ENCODE measurements at regions not wholly inside any gene's neighbourhood (a gene's known extent, or its start where the extent isn't known, plus 50 kb on each side); places are given as distances from the start of the nearest gene placed in this dataset.

DNA sequence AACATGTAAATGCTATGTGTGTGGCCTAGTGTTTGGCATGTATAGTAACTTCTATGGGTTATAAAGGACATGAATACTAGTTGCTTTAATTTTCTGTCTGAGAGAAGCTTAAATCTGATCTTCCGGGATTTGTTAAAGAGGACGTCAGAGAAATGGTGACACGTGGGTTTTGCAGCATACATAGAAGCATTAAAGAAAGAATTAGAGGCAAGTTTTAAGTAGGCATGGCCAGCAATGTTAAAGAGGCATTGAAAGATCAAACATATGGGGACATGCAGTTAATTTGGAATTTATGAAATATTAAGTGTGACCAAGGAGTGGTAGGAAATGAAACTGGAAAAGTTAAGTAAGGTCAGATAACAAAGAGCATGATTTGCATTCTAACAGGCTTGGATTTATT lies 311.4 kb upstream of the RIOK2 start:
- H3K4me3 ChIP-seq (replicated peaks; ENCODE audit: insufficient read depth, low read length), result no peak overlapping the region

DNA sequence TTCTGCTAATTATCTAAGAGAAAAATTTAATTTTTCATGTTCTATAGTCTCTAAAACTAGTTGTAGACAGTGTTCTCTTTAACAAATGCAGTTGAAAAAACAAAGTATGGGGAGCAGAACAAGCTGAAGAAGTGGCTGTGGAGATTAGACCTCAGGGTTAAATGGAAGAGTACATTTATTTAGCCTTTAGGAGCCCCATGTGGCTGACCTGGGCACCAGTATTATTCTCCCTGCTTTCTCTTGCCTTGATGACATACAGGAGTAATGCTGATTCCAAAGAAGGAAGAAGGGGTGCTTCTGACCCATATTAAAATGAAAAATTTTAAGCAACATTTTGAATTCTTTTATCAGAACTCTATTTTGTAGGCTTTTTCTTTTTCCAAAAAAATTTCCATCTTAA lies 312.3 kb upstream of the RIOK2 start:
- no peak overlapping the region for H3K4me3 ChIP-seq (replicated peaks; ENCODE audit: insufficient read depth, low read length)
- H3K27ac ChIP-seq (replicated peaks), result no peak overlapping the region
- no peak for DNase-seq (ENCODE audit: low read depth in 1 of 2, low spot score in 1 of 2)
- H3K27me3 ChIP-seq (ENCODE audit: insufficient read depth, poor library complexity, severe bottlenecking), result no peaks in the 10 kb centered on the region
- TF ChIP-seq POLR2AphosphoS5 (IDR thresholded peaks at IDR 0.05; ENCODE audit: low read depth) (no peak), SPI1 (IDR thresholded peaks at IDR 0.05; ENCODE audit: borderline replicate concordance, low read depth) (no peak), GABPA (IDR thresholded peaks at IDR 0.05; ENCODE audit: low read depth) (no peak)
- TF ChIP-seq, protein P1, sequence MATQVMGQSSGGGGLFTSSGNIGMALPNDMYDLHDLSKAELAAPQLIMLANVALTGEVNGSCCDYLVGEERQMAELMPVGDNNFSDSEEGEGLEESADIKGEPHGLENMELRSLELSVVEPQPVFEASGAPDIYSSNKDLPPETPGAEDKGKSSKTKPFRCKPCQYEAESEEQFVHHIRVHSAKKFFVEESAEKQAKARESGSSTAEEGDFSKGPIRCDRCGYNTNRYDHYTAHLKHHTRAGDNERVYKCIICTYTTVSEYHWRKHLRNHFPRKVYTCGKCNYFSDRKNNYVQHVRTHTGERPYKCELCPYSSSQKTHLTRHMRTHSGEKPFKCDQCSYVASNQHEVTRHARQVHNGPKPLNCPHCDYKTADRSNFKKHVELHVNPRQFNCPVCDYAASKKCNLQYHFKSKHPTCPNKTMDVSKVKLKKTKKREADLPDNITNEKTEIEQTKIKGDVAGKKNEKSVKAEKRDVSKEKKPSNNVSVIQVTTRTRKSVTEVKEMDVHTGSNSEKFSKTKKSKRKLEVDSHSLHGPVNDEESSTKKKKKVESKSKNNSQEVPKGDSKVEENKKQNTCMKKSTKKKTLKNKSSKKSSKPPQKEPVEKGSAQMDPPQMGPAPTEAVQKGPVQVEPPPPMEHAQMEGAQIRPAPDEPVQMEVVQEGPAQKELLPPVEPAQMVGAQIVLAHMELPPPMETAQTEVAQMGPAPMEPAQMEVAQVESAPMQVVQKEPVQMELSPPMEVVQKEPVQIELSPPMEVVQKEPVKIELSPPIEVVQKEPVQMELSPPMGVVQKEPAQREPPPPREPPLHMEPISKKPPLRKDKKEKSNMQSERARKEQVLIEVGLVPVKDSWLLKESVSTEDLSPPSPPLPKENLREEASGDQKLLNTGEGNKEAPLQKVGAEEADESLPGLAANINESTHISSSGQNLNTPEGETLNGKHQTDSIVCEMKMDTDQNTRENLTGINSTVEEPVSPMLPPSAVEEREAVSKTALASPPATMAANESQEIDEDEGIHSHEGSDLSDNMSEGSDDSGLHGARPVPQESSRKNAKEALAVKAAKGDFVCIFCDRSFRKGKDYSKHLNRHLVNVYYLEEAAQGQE (IDR thresholded peaks at IDR 0.05; ENCODE audit: insufficient replicate concordance, low read depth), result no peak
- TF ChIP-seq, protein P2, sequence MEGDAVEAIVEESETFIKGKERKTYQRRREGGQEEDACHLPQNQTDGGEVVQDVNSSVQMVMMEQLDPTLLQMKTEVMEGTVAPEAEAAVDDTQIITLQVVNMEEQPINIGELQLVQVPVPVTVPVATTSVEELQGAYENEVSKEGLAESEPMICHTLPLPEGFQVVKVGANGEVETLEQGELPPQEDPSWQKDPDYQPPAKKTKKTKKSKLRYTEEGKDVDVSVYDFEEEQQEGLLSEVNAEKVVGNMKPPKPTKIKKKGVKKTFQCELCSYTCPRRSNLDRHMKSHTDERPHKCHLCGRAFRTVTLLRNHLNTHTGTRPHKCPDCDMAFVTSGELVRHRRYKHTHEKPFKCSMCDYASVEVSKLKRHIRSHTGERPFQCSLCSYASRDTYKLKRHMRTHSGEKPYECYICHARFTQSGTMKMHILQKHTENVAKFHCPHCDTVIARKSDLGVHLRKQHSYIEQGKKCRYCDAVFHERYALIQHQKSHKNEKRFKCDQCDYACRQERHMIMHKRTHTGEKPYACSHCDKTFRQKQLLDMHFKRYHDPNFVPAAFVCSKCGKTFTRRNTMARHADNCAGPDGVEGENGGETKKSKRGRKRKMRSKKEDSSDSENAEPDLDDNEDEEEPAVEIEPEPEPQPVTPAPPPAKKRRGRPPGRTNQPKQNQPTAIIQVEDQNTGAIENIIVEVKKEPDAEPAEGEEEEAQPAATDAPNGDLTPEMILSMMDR (IDR thresholded peaks at IDR 0.05; ENCODE audit: insufficient read depth, low read length), result no peak

More for the DNA sequence above, 311.4 kb upstream of the RIOK2 start:
- no peak for DNase-seq (ENCODE audit: low read depth in 1 of 2, low spot score in 1 of 2)
- H3K27me3 ChIP-seq (ENCODE audit: insufficient read depth, poor library complexity, severe bottlenecking), result no peaks in the 10 kb centered on the region
- TF ChIP-seq, protein P2 (IDR thresholded peaks at IDR 0.05; ENCODE audit: insufficient read depth, low read length), result no peak
- TF ChIP-seq SPI1 (IDR thresholded peaks at IDR 0.05; ENCODE audit: borderline replicate concordance, low read depth) (no peak), POLR2AphosphoS5 (IDR thresholded peaks at IDR 0.05; ENCODE audit: low read depth) (no peak), GABPA (IDR thresholded peaks at IDR 0.05; ENCODE audit: low read depth) (no peak)
- TF ChIP-seq, protein P1 (IDR thresholded peaks at IDR 0.05; ENCODE audit: insufficient replicate concordance, low read depth), result no peak
- H3K27ac ChIP-seq (replicated peaks), result no peak overlapping the region

DNA sequence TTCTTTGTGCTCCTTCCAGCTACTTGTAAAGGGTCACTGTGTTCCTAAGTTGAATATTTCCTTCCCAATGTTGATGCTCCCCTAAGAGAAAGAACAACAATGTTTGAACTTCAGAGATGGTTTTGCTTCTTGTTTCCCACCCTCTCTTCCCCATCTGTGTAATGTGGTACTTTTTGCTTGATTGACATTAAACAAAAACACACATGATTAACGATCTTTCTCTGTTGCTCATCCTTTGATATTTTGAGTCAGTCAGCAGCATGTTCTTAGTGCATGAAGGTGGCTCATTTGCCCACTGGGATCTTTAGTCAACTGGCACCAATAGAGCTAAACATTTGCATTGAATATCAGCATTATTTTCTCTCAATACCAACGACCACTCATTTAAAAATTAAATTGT lies 313.0 kb upstream of the RIOK2 start:
- TF ChIP-seq, protein P2 (IDR thresholded peaks at IDR 0.05; ENCODE audit: insufficient read depth, low read length), result no peak
- no peak for TF ChIP-seq SPI1 (IDR thresholded peaks at IDR 0.05; ENCODE audit: borderline replicate concordance, low read depth)
- TF ChIP-seq POLR2AphosphoS5 (IDR thresholded peaks at IDR 0.05; ENCODE audit: low read depth), result no peak
- no peak for TF ChIP-seq GABPA (IDR thresholded peaks at IDR 0.05; ENCODE audit: low read depth)
- TF ChIP-seq, protein P1 (IDR thresholded peaks at IDR 0.05; ENCODE audit: insufficient replicate concordance, low read depth), result no peak
- no peak overlapping the region for H3K27ac ChIP-seq (replicated peaks)
- DNase-seq (ENCODE audit: low read depth in 1 of 2, low spot score in 1 of 2), result no peak
- H3K27me3 ChIP-seq (ENCODE audit: insufficient read depth, poor library complexity, severe bottlenecking), result no peaks in the 10 kb centered on the region
- no peak overlapping the region for H3K4me3 ChIP-seq (replicated peaks; ENCODE audit: insufficient read depth, low read length)
